ENCODE measurements at regions not wholly inside any gene's neighbourhood (a gene's known extent, or its start where the extent isn't known, plus 50 kb on each side); places are given as distances from the start of the nearest gene placed in this dataset.

- Histone ChIP-seq H3K79me2 (ENCODE audit: control insufficient read depth, insufficient read depth, low read length) (no peaks in the 10 kb centered on the region), H3K27ac (ENCODE audit: control insufficient read depth, insufficient read depth, low read length) (no peak overlapping the region), H3K9ac (ENCODE audit: control insufficient read depth, extremely low read depth, insufficient read depth, low read length) (no peak overlapping the region), H3K27me3 (ENCODE audit: control insufficient read depth, extremely low read depth, insufficient read depth, low read length) (no peaks in the 10 kb centered on the region), H3K4me1 (ENCODE audit: control insufficient read depth, extremely low read depth, insufficient read depth, low read length) (no peaks in the 10 kb centered on the region), H3K9me1 (ENCODE audit: control insufficient read depth, extremely low read depth, insufficient read depth, low read length) (no peaks in the 10 kb centered on the region), H3K9me3 (ENCODE audit: control insufficient read depth, low read depth, low read length) (no peaks in the 10 kb centered on the region), H4K20me1 (ENCODE audit: control insufficient read depth, extremely low read depth, insufficient read depth, low read length) (no peaks in the 10 kb centered on the region), H3K4me2 (ENCODE audit: control insufficient read depth, extremely low read depth, insufficient read depth, low read depth, low read length) (no peak overlapping the region), H3K4me3 (ENCODE audit: control insufficient read depth in 2 of 3, extremely low read depth in 1 of 3, insufficient read depth in 2 of 3, low read depth in 1 of 3, low read length in 3 of 3) (no peak overlapping the region), H3K36me3 (ENCODE audit: control insufficient read depth in 2 of 2, extremely low read depth in 1 of 2, insufficient read depth in 2 of 2, low read length in 2 of 2) (no peaks in the 10 kb centered on the region), H2AFZ (ENCODE audit: control insufficient read depth, low read length) (no peak overlapping the region)
- DNase-seq (ENCODE audit: low read depth, low spot score) (no peak), FAIRE-seq (no peak)
- TF ChIP-seq EZH2 (IDR thresholded peaks at IDR 0.05; ENCODE audit: low read length) = no peak
- TF ChIP-seq CTCF (optimal IDR thresholded peaks at IDR 0.05 in 1 of 3, IDR thresholded peaks at IDR 0.05 in 1 of 3, conservative IDR thresholded peaks at IDR 0.05 in 1 of 3; ENCODE audit: extremely low read depth in 1 of 3, insufficient read depth in 2 of 3, low read length in 3 of 3) = no peak
- dilution Hi-C loops (cut with MboI; ENCODE audit: extremely low pct_ligation_motif_present, low sequenced_read_pairs) = no loop called here
Measured at GRCh38 chr7:142597547-142597946, 151.7 kb upstream of the PRSS1 start.

GRCh38 chr7:142595816-142596516, 153.3 kb upstream of the PRSS1 start:
- no peaks in the 10 kb centered on the region for H3K9me3 ChIP-seq (ENCODE audit: control insufficient read depth, low read depth, low read length)
- H3K27ac ChIP-seq (ENCODE audit: control insufficient read depth, insufficient read depth, low read length) = no peak overlapping the region
- H3K4me1 ChIP-seq (ENCODE audit: control insufficient read depth, extremely low read depth, insufficient read depth, low read length) = peaks cover 3% of the 10 kb centered on the region
- DNase-seq (ENCODE audit: low read depth, low spot score) (no peak), FAIRE-seq (no peak)
- H4K20me1 ChIP-seq (ENCODE audit: control insufficient read depth, extremely low read depth, insufficient read depth, low read length) = no peaks in the 10 kb centered on the region
- no peaks in the 10 kb centered on the region for H3K9me1 ChIP-seq (ENCODE audit: control insufficient read depth, extremely low read depth, insufficient read depth, low read length)
- no peaks in the 10 kb centered on the region for H3K27me3 ChIP-seq (ENCODE audit: control insufficient read depth, extremely low read depth, insufficient read depth, low read length)
- no peak overlapping the region for H3K9ac ChIP-seq (ENCODE audit: control insufficient read depth, extremely low read depth, insufficient read depth, low read length)
- no peak for TF ChIP-seq CTCF (optimal IDR thresholded peaks at IDR 0.05 in 1 of 3, IDR thresholded peaks at IDR 0.05 in 1 of 3, conservative IDR thresholded peaks at IDR 0.05 in 1 of 3; ENCODE audit: extremely low read depth in 1 of 3, insufficient read depth in 2 of 3, low read length in 3 of 3)
- no peak for TF ChIP-seq EZH2 (IDR thresholded peaks at IDR 0.05; ENCODE audit: low read length)
- no peaks in the 10 kb centered on the region for H3K36me3 ChIP-seq (ENCODE audit: control insufficient read depth in 2 of 2, extremely low read depth in 1 of 2, insufficient read depth in 2 of 2, low read length in 2 of 2)
- H3K79me2 ChIP-seq (ENCODE audit: control insufficient read depth, insufficient read depth, low read length) = no peaks in the 10 kb centered on the region
- H2AFZ ChIP-seq (ENCODE audit: control insufficient read depth, low read length) = no peak overlapping the region
- no peak overlapping the region for H3K4me2 ChIP-seq (ENCODE audit: control insufficient read depth, extremely low read depth, insufficient read depth, low read depth, low read length)
- dilution Hi-C loops (cut with MboI; ENCODE audit: extremely low pct_ligation_motif_present, low sequenced_read_pairs) = no loop called here
- H3K4me3 ChIP-seq (ENCODE audit: control insufficient read depth in 2 of 3, extremely low read depth in 1 of 3, insufficient read depth in 2 of 3, low read depth in 1 of 3, low read length in 3 of 3) = no peak overlapping the region
